ENCODE measurements at regions not wholly inside any gene's neighbourhood (a gene's known extent, or its start where the extent isn't known, plus 50 kb on each side); places are given as distances from the start of the nearest gene placed in this dataset.
A peak's percentile ranks its signal among the peaks of the same experiment; 100 is the strongest.

DNA sequence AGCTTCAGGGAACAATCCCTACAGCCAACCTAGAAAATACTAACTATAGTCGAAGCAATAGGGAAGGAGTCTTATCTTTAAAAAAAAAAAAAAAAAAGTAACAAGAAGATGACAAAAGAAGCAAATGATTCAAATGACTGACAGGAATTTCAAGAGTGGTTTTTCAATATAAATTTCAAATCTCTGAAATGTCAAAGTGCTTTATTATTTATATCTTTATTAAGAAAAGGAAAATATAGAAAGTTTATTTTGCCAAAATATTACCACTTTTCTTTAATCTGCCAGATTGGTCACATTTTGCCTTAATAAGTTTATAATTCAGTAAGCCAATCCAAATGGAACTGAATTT, 63.5 kb upstream of the HNRNPA3 start:
- TF ChIP-seq, protein P1, sequence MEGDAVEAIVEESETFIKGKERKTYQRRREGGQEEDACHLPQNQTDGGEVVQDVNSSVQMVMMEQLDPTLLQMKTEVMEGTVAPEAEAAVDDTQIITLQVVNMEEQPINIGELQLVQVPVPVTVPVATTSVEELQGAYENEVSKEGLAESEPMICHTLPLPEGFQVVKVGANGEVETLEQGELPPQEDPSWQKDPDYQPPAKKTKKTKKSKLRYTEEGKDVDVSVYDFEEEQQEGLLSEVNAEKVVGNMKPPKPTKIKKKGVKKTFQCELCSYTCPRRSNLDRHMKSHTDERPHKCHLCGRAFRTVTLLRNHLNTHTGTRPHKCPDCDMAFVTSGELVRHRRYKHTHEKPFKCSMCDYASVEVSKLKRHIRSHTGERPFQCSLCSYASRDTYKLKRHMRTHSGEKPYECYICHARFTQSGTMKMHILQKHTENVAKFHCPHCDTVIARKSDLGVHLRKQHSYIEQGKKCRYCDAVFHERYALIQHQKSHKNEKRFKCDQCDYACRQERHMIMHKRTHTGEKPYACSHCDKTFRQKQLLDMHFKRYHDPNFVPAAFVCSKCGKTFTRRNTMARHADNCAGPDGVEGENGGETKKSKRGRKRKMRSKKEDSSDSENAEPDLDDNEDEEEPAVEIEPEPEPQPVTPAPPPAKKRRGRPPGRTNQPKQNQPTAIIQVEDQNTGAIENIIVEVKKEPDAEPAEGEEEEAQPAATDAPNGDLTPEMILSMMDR (conservative IDR thresholded peaks at IDR 0.05; ENCODE audit: low read depth, low read length), result 0 out of 2 replicates have a peak, but pooled peaks have one; percentile 0
- no peak for TF ChIP-seq EZH2 (IDR thresholded peaks at IDR 0.05; ENCODE audit: low read length, unreplicated experiment)
- no peak for TF ChIP-seq EZH2phosphoT487 (IDR thresholded peaks at IDR 0.05; ENCODE audit: borderline replicate concordance, low read length)
